NCI-H1930 (cell line): ENCODE measurements at regions not wholly inside any gene's neighbourhood (a gene's known extent, or its start where the extent isn't known, plus 50 kb on each side); places are given as distances from the start of the nearest gene placed in this dataset.
"Not testable (repeated sequence)": the region's sequence is repeated elsewhere in the genome, so short reads cannot be mapped to it uniquely, and the experiment has no call there.

Source experiments
- DNase-seq, 2 experiments: peaks; one replicate each; lab custom pipeline; 2025; lab: John Stamatoyannopoulos, UW

DNA sequence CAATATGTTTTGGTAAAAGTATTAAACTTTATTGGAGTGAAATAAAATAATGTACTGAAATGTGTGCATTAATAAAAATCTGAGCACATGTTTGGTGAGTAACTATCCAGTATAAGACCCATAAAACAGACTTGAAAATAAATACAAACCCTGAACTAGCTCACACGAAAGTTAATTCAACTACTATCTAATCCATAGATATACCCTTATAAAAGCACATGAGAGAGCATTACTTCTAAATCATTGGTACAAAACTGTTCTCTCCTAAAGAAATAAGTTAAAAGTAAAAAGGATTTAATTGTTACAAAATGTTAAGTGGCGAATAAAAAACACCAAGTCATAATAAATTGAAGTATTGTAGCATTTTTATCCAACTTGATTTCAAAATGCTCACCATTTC, 295.6 kb downstream of the PTPRC start:
- DNase-seq, result no peak

DNA sequence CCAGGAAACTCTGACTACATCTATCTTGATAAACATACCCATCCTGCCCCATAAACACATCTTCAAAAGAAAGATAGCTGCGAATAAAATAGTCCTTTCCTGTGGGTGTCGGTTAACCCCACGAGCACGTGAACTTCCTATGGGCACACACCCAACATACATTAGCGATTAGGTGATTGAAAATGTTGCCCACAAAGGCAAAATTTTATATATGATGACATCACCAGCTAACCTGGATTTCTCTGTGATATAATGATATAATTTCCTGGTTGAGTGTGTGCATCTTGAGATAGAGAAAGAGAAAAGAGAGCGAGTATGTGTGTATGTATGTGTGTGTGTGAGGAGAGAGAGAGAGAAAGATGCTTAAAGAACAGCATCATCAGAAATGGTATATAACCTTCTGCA, 296.1 kb downstream of the PTPRC start:
- DNase-seq, result no peak

DNA sequence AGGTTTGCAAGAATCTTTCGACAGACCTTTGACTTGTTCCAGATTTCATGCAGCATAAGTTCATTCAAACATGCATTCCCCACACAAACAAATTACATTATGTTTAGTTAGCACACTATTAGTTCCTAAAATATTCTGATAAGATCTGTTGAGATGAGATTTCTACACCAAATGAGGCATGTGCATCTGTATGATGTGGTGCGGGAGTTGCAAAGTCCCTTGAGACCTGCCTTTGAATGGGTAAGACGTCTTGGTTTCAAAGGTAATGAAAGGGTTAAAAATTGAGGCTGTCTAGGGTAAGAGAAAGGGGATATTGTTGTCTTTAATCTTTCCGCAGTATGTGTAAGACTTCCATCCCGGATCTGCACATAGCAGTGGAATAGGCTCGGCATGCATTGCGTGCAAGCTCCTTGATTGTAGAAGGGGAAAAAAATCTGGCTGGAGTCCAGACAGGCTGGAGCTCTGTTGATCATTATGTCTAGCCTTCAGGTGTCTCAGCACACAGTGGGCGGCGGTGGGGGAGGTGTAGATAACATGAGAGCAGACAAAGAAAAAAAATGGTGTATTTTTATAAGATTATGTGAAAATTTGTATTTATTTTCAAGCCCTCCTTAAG, 296.6 kb downstream of the PTPRC start:
- peak; percentile 74 to 86 for DNase-seq

DNA sequence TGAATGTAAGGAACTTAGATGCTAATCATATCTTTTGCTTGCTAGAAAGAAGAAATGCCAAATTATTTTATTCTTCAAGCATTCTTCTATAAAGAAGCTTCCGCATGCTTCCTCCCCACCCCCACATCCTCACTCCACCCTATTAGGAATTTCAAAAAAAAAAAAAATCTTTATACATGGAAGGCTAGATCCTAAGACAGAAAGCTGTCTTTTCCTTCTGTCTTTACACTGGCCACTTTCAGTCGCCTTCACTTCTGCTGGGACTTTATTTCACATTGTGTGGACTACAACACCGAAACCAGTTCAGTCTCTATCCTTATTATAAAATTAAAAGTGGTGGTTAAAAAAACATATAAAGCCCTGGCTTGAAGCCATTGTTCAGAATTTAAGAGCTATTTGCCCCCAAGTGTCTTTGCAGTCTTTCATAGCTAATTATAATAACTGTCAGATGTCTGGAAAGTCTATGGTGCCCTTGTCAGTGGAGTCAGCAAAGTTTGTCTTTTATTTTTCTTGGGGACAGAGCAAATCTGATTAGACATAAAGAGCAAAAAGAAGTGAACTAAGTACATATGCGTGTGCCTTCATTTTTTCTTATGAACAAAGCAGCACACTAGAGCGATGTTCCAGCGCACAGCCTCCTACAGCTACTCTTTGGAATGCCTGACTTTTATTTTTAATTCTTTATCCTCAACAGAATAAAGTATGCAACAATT, 297.7 kb downstream of the PTPRC start:
- DNase-seq, result no peak

DNA sequence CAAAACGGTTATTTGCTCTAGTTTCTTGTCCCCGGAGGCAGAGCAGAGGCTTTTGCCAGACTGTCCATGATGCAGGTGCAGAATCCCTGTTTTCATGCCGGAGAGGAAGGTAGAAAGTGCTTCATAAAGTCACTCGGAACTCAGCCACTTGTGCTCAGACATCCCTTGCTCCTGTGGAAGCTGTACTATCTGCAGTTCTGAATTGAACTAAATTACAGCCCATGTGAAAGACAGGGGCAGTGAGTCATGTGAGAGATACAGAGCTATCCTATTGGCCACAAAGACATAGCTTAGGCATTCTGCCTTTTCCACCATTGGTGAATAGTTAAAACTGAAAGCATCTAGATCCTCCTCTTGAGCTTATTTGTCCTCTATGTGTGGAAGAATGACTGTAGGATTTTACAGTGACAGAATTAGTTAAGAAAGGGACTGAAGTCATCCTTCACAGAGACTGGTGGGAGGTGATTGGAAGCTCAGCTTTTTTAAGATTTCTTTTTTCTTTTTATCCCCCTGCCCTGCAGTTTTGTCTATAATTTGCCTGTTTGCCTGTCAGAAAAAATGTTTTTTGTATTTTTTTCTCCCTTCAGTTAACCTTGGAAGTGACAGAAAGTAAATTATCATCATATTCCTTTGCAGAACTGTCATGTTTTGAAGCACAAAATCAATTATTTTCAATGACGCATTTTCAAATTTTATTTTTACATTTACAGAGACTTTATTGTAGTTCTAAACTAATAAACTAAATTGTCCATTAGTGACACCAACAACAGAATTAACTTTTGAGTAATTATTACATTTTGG, 298.6 kb downstream of the PTPRC start:
- DNase-seq, result peak; percentile 21 to 37

DNA sequence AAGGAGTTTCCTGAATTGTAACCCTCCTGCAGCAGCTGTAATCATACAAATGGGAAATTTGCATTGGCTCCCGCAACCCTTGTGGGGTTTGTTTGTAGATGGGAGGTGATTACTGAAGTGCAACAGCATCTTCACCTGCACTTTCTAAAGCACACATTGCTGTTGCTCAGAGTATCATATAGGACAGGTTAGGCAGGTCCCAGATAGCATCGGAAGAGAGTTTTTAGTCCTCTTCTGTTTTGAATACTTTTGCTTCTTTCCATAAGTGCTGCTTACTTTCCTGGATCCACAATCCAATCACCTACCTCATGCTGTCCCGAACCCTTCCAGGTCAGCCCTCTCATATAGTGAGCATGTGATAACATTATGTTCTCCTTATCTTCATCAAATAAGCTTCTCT, 300.4 kb downstream of the PTPRC start:
- no peak for DNase-seq

DNA sequence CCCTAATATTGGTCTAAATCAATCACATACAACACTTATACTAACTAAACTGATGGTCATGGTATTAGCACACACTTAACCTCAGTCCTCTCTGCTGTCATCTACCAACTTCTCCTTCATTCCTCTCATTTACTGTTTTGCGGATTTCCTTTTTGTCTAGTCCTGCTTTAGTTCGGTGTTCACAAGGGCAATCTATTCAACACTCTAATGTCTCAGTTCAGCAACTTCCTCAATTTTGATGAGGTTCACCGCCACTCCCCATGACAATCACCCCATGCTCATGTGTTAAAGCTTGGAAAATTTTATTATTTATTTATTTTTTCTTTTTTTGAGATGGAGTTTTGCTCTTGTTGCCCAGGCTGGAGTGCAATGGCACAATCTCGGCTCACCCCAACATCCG, 301.1 kb downstream of the PTPRC start:
- no peak for DNase-seq

DNA sequence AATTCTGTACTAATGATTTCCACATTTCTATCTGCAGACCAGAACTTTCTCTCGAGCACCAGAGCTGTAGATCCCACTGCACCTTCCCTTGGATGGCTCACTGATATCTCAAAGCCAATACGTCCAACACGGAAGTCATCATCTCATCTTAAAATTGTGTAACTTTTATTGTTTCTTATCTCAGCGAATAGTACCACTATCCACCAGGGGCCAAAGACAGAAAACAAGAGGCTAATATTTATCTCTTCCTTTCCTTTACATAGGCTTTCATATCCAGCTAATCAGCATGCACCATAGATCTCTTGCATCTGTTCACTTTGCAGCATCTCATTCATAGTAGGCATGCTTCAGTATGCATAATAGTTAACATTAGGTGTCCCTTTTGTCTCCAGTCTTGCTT, 303.6 kb downstream of the PTPRC start:
- DNase-seq, result no peak

DNA sequence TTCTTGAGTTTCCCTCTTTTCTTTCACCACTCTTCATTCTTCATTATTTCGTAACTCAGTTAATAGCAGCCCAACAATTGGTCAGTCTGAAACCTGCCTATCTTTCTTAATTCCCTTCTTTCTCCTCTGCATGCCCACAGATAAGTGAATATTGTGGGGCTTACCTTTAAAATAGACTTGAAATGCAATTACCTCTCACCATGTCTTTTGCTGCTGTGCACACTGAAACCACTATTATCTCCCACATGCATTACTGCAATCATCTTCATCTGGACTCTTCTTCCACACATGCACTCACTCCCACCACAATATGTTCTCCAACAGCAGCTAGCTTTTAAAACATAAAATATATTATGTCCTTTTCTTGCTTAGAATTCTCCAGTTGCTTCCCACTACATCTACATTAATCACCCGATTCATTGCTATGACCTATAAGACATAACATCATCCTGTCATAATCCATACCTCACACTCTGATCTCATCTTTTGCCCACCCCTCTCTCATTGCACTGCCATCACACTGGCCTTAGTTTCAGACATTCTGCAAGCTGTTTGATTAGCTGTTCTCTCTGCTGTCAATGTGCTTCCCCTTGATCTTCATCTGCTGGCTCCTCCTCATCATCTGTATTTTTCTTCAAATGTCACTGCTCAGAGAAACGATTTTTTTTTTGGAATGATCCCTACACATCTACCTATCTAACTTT, 304.8 kb downstream of the PTPRC start:
- DNase-seq, result no peak

DNA sequence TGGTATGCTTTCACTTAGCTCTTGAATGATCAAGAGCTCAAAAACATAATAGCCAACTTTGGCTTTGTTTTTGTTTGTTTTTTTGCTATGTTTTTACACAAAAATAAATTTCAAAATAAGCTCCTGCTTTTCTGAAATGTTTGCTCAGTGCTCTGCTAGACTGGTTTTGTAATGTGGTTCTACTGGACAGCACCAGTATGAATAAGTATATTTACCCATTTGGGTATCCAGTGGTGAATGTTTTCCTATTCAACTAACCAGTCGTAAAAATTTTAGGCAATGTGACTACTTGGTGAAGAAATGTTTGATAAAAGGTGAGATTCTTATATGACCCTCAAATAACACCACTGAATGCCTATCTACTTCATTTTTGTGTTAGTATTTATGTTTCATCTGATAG, 308.6 kb downstream of the PTPRC start:
- no peak for DNase-seq

DNA sequence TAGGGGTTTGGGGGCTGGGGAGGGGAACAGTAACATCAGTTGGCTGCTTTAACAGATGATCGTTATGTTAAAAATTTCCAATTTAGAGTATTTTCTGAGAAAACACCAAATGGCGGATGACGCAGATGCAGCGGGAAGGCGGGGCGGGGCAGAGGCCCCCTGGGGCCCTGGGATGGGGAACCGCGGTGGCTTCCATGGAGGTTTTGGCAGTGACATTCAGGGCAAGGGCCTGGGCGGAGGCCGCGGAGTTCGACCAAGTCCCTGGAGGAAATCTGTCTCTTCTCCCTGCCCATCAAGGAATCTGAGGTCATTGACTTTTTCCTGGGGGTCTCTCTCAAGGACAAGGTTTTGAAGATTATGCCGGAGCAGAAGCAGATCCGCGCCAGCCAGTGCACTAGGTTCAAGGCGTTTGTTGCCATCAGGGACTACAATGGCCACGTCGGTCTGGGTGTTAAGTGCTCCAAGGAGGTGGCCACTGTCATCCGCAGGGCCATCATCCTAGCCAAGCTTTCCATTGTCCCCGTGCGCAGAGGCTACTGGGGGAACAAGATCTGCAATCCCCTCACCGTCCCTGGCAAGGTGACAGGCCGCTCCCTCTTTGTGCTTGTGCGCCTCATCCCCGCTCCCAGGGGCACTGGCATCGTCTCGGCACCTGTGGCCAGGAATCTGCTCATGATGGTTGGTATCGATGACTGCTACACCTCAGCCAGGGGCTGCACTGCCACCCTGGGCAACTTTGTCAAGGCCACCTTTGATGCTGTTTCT, 310.2 kb downstream of the PTPRC start:
- DNase-seq, result no peak

DNA sequence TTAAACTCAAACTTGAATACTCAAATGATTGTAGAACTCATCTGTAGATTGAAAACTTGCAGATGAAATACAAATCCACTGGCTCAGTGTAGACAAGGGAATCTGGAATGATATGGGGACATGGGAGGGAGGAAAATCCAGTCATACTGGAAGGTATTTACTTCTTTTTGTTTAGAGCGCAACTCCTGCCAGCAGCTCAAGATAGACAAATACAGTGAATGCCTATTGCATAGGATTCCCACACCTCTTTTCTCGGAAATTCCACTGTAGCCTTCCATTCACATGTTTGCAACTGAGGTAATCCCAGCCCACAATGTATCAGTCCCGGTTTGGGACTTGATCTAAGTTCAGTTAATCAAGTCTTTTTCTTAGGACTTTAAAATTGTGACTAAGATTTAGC, 311.2 kb downstream of the PTPRC start:
- DNase-seq, result no peak

DNA sequence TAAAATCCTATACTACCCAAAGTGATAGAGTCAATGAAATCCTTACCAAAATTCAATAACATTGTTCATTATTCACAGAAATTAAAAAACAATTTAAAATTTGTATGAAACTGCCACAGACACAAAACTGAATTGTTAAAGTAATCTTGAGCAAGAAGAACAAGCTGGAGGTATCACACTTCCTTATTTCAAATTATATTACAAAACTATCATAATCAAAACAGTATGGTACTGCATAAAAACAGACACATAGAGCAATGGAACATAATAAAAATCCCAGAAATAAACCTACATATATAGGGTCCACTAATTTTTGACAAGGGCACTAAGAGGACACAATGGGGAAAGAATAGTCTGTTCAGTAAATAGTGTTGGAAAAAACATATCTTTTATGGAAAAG, 316.2 kb downstream of the PTPRC start:
- no peak for DNase-seq

DNA sequence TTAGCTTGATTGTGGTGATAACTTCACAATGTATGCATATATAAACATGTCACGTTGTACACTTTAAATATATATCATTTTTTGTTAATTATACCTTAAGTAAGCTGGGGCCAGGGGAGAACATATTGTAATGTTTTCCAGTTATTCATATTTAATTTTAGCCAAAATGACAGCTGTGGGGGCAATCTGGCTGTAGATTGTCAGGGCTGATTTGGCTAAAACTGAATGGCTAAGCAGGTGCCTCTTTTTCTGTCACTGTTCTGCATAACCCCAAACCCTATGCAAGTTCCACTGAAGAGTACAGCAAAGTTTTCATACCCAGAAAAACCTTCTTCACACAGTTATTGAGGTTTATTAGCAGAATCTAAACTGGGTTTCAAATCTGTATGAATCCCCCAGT, 318.2 kb downstream of the PTPRC start:
- no peak for DNase-seq

DNA sequence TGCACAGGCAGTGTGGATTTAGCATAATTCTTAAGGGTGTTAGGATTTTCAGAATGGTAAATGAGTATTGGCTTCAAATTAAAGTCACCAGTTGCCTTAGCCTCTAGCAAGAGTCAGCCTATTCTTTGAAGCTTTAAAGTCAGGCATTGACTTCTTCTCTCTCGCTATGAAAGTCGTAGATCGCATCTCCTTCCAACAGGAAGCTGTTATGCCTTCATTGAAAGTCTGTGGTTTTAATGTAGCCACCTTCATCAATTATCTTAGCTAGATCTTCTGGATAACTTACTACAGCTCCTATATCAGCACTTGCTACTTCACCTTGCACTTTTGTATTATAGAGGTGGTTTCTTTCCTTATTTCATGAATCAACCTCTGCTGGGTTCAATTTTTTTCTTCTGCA, 320.2 kb downstream of the PTPRC start:
- DNase-seq, result no peak

DNA sequence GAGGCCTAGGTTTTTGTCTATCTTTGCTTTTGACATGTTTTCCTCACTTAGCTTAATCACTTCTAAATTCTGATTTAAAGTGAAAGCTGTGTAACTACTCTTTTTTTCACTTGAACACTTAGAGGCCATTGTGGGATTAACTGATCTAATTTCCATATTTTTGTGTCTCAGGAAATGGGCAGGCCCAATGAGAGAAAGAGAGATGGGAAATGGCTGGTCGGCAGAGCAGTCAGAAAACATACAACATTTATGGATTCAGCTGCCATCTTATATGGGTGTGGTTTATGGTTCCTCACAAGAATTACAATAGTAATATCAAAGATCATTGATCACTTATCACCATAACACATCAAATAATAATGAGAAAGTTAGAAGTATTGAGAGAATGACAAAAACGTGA, 320.8 kb downstream of the PTPRC start:
- DNase-seq, result no peak

DNA sequence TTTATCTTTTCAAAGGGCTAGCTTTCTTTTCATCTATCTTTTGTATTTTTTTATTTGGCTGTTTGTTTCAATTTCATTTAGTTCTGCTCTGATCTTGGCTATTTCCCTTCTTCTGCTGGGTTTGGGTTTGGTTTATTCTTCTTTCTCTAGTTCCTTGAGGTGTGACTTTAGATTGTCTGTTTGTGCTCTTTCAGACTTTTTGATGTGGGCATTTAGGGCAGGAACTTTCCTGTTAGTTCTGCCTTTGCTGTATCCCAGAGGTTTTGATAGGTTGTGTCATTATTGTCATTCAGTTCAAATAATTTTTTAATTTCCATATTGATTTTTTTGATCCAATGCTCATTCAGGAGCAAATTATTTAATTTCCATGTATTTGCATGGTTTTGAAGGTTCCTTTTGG, 325.0 kb downstream of the PTPRC start:
- DNase-seq, result not testable (repeated sequence)

DNA sequence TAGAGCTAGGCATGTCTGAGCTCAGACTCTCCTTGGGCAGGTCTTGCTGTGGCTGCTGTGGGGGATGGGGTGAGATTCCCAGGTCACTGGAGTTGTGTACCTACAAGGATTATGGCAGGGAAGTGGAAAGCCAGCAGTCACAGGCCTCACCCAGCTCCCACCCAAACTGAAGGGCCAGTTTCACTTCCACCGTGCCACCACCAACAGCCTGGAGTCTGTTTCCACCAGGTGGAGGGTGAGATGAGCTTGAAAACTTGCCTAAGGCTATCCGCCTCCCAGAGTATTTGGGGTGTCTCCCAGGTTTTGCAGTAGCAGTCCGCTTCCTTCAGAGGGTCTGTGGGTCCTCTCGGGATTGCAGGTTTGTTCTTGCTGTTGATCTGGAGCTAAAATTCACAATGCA, 327.7 kb downstream of the PTPRC start:
- no peak for DNase-seq

DNA sequence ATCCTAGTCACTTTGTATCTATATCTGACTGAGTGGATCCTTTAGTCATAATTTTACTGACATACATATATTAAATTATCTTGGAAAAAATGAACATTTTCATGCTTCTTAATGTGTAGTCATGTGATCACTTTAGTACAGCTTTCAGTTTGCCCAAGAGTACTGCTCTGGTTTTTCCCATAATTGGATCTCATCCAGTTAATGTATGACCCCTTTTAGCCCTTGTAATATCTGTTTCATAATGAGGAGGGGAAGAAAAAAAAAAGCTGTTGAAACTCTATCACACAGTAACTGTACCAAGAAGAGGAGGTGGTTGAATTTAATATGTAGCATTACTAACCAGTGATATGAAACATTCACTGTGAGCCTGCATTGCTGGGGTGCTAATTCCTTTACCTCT, 328.7 kb downstream of the PTPRC start:
- DNase-seq, result no peak

DNA sequence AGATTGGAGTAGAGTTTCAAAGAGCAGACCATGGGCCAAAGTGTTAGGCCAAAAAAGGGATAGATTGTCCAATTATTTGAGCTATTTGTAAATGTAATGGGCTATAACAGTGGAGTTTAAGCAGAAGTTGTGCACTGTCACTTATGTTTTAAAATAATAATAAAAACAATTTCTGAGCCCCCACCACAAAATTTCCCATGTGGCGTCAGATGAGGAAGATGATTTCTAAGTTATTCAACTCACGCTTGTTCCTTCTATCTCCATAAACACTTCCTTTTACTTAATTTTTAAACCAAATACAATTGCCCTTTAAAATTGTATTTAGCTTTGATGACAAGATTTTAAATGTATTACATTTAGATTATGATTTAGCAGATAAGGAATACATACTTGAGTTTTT, 330.0 kb downstream of the PTPRC start:
- DNase-seq, result no peak

DNA sequence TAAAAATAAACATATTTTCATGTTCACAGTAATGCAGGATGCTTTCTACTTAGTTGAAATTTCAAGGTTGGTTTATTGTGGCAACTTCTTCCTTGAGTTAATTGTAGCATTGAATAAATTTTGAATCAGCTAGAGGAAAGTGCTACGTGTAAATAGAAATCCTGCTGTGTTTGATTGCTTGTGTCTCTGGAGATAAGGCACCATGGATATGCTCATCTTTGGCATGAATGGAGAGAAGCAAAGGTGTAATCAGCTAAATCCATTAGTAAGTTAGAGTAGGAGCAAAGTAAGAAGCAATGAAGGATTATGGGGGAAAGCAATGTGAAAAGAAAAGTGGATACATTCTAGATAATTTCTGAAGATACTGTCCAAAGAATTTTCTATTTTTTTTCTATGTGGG, 331.1 kb downstream of the PTPRC start:
- DNase-seq, result no peak

DNA sequence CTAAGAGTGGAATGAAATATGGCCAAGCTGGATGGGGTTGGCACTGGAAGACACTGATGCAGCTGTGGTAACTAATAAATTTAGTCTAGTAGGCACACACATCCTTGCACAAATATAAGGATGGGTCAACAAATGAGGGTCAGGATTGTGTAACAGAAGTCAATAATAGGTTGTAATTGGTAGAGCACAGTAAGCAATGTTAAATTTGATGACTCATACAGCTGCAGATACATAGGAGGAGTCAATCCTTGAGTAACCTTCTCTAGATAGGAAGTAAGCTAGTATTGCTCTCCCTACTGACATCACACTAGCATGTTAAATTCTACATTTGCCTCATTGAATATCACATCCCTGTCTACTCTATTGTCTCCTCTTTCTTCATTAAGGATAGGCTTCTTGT, 332.1 kb downstream of the PTPRC start:
- DNase-seq, result no peak
